HG02852 (cell line): ENCODE measurements at regions not wholly inside any gene's neighbourhood (a gene's known extent, or its start where the extent isn't known, plus 50 kb on each side); places are given as distances from the start of the nearest gene placed in this dataset.
"Not testable (repeated sequence)": the region's sequence is repeated elsewhere in the genome, so short reads cannot be mapped to it uniquely, and the experiment has no call there.

Experiments used
- ATAC-seq: cut with Tn5 transposase; IDR thresholded peaks from one replicate; pipeline ENCODE4 v1.9.1; 2021; ENCODE audit warnings: mild to moderate bottlenecking, moderate library complexity; ENCODE audit not compliant: unreplicated experiment

DNA sequence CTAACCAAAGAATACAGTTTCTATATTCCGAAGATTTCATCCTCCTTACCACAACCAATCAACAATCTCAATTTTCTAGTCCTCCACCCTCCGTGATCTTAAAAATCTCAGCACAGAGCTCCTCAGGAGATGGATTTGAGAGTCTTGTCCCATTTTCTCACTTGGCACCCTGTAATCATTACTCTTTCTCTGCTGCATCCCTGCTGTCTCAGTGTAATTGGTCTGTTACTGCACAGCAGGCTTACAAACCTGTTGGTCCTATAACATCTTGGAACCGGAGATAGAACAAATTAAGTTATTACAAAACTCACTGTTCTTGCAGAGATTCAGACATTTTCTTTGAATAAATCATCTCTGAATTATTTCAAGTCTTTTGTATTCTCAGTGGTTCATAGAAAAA is 1227.2 kb downstream of the JRKL start:
- no peak for ATAC-seq

DNA sequence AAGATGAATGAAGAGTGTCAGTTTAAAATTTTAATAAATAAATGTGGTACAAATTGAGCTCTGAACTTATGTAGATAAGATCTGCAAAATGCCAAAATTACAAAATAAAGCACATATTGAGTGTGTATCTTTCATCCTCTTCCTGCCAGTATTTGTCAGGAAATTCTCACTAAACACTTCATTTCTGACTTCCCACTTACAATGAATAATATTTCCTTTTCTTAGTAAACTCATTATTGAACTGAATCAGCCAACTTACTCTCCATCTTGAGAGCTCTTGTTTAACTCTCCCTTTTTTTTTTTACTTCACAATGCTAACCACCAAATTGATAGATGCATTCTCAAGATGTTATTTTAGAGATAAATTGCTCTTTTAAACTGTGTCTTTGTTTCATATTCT is 1230.2 kb downstream of the JRKL start:
- no peak for ATAC-seq

DNA sequence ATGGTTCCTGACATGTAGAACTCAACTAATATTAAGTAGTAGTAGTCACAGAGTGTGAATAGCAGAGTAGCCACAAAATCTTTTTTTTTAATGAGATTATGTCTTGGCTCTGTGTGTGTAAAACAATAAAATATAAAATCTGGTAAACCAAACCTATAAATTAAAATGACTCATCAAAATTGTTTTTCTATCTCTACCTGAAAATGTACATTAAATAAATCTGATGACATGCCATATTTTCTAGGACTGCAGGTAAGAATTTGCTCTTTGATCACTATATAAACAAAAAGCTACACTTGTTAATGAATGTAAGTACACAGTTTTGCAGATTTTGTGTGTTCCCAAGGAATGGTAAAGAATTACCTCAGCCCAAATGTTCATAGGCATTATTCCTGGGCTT is 1231.5 kb downstream of the JRKL start:
- no peak for ATAC-seq

DNA sequence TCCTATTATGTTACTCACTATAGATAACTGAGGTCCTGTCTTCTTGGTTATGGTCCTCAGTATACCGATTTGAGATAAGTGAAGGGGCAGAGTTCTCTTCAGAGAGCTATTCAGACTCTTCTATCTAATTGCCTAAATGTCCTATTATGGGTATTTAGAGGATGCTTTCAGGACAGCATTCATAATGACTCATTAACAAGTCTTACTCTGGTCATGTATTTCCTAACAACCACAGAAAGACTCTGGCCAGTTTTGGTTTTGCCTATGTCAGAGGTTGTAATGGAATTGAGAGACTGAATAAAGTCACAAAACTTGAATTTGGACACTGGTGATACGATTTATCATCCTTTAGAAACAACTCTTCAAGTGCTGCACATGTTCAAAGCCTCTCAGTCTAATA is 1233.0 kb downstream of the JRKL start:
- no peak for ATAC-seq

DNA sequence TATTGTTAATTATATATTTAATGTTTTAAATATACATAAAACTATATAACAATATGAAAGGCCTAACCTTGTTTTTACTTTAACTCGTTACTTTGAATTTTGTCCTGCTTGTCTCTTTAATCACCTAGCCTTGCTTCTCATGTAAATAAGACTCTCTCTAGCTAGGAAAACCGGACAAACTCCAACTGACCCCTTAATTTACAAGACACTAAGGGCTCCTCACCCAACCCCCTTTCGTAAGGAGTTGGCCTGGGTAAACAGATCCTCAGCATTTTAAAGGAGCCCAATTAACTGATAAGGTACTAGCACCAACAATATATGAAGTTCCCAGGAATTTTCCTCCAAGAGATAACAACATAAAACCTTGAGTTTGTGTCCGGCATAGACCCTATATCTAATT is 1246.9 kb downstream of the JRKL start:
- ATAC-seq: not testable (repeated sequence)

DNA sequence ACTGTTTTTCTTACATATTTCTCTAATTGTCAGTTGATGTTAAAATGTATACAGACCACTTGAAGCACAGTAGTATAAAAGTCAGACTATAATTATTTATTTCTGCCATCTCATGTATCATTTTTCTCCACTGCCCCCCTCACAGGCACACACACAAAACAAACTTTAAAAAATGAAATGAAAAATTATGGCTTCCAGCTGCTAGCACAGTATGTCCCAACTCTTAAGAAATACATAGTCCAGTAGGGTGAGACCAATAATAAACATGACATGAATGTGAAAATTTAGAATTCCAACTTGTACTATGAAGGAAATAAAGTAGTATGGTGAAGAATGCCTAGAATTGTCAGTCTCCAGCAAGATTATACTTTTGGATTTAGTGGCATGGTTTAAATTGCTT is 1247.9 kb downstream of the JRKL start:
- ATAC-seq: no peak

DNA sequence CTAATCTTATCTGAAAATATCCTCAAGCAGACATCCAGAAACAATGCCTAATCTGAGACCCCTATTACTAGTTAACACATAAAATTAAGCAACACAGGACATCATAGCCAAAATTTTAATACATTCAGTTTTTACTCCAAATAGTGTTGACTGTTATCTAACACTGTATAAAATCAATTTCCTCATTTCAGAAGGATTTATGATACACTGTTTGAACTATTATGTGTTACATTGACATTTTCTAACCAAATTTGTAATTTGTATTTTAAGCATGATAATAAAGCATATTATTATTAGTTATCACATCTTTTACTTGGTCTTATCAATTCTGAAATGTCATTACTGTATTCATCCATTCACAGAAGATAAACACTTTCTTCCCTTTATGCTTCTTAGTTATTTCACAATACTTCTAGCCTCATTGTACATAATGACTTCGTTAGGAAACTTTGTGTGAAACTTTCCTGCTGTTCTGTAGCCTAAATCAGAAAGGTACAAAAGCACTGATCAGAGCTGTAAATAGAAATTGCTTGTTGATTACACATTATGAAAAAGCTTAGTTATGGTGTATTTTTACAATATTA is 1248.9 kb downstream of the JRKL start:
- no peak for ATAC-seq

DNA sequence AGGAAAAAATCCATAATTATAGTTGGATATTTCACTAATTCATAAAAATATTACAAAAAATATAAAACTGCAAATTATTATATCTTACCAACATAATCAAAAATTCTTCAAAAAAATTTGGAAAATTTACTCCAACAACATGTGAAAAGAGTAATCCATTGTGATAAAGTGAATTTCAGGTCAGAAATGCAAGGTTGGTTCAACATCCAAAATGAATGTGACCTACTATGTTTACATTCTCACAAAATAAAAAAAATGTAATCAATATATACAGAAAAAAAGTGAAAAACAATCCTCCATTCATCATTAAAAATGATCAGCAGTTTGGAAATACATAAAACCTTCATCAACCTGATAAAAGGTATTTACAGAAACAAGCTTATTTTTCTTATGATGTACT is 1252.2 kb downstream of the JRKL start:
- ATAC-seq: no peak

DNA sequence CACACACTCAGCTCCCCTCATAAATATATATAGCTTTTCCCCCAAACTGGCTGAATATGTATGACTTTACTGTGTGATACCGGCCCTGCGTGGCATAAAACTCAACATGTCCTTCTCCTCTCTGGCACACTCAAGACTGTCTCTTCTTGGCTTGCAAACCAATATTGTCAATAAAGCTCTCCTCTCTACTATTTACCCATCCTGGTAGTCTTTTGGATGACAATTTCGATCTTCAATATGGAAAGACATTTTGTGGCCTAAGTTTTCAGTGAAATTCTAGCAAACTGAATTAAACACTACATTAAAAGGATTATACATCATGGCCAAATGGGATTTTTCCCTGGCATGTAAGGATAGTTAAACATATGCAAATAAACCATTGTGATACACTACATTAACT is 1255.9 kb downstream of the JRKL start:
- no peak for ATAC-seq

DNA sequence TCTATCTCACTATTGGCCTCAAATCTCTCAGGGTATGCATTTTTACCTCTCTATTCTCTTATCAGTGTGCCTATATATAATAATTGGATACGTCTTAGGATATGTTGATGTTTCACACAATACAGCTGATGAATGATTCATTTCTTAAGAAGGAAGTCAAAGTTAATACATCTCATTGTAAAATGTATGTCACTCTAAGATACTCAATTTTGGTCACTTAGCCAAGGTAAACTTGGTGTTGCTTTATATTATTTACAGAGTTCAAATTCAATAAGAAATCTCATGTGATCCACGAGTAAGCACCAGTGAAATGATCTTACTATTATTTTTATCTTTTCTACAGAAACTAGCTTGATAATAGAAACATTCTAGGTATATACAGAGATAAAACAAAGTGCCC is 1266.5 kb downstream of the JRKL start:
- ATAC-seq: no peak

DNA sequence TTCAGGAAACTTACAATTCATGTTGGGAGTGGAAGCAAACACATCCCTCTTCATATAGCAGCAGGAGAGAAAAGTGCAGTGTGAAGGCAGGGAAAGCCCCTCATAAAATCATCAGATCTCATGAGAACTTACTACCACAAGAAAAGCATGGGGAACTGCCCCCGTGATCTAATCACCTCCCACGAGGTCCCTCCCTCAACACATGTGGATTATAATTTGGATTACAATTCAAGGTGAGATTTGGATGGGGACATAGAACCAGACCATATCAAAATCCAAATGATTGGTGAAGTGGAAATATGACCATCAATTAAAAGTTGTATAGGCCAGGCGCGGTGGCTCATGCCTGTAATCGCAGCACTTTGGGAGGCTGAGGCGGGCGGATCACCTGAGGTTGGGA is 1268.0 kb downstream of the JRKL start:
- ATAC-seq: no peak

DNA sequence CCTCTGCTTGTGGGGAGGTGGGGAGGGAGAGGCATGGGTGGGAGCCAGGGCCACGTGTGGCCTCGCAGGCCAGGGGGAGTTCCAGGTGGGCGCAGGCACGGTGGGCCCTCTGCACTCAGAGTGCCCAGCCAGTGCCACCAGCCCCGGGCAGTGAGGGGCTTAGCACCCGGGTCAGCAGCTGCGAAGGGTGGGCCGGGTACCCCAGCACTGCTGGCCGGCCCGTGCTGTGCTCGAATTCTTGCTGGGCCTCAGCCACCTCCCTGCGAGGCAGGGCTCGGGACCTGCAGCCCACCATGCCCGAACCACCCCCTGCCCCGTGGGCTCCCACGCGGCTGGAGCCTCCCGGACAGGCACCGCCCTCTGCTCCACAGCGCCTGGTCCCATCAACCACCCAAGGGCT is 1277.2 kb downstream of the JRKL start:
- no peak for ATAC-seq

DNA sequence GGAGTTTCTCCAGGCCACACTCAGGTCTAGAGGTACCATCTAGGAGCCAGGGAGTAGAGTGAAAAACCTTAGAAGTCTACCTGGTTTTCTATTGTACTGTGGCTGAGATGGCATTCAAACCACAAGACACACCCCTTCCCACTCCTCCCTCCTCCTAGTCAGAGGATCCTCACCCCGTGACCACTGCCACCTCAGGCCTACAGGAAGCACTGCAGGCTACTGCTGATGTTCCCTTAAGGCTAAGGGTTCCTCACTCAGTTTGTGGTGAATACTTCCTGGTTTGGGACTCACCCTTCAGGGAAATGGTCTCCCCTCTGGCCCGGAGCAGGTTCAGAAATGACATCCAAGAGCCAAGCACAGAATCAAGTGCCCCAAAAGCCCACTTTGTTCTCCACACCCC is 1293.9 kb downstream of the JRKL start:
- ATAC-seq: no peak

DNA sequence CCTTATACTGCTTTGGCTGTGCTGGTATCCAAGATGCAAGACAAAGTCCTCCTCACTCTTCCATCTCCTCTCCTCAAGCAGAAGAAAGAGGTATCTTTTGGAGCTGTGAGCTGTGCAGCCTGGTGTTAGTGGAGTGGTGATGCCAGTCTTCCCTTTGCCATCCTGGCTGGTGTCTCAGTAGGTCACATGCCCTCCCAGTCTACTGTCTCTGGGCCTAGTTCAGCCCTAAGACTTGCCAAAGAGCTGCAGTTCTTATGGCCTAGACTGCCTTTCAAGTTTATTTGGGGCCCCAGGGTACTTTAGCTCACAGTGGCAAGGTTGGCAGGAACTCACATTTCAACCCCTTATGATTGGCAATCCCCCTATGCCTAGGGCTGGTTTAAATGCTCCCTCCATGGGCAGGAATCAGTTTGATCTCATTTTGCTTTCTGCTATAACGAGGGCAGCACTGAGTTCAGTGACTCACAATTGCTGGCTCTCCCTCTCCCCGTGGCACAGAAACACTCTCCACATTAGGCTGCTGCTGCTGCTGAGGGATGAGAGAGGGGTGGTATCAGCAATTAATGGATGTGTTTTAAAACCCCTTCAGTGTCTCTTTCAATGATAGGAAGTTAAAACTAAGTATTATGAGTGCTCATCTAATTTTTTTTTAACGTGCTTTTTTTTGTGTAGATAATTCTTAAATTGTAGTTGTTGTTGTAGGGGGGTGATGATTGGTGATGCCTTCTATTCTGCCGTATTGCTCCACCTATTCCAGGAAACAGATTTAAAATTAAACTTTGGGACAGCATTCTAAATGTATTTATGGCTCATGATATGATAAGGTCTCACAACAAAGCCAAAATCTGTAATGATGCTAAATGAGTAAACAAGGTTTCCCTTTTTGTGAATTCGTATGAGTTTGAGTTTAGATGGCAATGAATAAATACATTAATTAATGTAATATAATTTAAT is 1295.0 kb downstream of the JRKL start:
- ATAC-seq: no peak

DNA sequence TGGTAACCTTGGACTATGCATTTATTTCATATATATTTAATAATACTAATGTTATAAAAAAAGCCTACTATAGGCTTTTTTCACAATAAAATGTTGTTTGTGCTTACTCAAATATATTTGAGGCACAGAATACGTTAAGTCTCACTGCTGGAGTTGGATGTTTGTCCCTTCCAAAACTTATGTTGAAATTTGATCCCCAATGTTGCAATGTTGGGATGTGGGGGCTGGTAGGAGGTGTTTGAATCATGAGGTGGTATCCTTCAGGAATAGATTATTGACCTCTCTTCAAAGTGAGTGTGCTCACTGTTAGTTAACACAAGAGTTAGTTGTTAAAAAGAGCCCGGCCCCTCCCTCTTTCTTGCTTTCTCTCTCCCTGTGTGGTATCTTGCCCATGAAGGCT is 1295.9 kb downstream of the JRKL start:
- no peak for ATAC-seq

DNA sequence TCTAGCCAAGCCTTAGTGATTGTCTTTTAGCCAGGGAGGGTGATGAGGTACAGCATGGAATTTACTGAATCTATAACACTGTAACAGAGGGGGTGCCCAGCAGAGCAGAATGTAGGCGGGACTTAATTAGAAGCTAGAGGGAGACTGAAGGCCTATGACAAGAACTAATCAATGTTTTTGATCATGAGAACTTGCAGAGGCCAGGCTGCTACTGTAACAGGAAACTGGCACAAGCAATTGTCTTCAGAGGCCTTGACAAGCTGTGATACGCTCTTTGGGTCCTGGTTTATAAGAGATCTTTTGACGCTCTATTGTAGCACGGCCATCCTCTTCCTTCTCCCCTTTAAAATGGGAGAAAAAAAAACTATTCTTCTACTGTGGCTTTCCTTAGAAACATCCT is 1297.3 kb downstream of the JRKL start:
- ATAC-seq: no peak

DNA sequence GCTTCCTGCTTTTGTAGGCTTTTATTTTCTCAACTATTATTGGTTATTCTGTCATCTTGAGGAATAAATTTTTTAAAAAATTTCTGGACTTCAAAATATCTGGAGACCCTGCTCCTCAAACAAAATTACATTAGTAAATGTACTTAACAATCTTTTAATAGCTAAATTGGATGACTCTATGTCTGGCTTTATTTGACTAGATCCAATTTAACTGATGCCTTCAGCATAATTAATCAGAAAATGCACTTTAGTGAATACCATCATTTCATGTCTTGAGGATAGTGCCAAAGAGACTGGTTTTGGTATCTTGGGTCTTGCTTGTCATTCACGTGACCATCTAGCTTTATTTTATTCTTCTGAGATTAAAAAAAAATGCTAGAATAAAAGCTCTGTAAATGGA is 1301.2 kb downstream of the JRKL start:
- ATAC-seq: no peak

DNA sequence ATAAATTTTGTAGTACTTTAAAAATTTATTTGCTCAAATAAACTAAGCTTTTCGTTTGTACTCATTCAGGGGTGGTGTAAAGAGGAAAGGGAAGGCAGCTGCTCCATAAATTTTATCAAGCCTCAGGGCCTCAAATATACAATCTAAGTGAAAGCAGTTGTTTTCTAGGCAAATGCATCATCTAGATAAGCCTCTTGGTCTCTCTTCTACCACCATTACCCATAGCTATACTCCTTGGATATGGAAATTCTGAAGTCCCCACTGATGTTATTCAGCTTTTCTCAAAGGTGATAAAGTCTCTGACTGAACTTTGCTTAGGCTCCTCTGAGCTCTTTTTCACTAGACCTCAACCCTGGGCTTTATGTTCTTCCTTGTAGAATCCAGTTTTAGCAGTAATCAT is 1313.1 kb downstream of the JRKL start:
- no peak for ATAC-seq

DNA sequence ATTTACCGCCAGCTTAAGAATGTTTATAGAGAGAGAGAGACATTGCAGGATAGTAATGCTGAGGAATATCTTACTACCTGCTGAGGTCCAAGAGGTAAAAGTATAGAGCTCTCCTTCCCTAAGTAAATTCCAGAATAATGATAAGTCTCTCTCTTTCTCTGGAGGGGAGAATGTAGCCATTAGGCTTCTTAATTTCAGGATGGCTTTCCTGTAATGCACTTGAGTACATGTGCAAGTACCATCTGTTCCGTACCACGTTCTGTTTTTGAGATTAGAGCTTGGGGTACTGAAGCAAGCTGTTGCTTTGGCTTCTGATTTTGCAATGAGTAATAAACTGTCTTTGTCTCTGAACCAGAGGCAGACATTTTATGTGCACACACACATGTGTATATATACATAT is 1314.0 kb downstream of the JRKL start:
- ATAC-seq: no peak

DNA sequence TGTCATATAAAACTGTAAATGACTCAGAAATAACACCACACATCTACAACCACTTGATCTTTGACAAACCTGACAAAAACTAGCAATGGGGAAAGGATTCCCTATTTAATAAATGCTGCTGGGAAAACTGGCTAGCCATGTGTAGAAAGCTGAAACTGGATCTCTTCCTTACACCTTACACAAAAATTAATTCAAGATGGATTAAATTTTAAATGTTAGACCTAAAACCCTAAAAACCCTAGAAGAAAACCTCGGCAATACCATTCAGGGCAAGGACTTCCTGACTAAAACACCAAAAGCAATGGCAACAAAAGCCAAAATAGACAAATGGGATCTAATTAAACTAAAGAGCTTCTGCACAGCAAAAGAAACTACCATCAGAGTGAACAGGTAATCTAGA is 1315.3 kb upstream of the CNTN5 start:
- ATAC-seq: not testable (repeated sequence)

DNA sequence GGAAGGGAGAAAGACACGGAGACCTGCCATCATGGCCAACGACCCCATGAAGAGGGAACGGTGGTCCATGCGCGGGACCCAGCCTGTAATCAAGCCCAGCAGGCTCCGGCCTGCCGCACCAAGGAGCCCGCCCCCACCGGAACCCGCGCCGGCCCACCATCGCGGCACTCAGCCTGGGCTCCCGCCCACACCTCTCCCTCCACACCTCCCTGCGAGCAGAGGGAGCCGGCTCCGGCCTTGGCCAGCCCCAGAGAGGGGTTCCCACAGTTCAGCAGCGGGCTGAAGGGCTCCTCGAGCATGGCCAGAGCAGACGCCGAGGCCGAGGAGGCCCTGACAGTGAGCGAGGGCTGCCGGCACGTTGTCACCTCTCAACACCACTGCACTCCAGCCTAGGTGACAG is 1302.8 kb upstream of the CNTN5 start:
- no peak for ATAC-seq

DNA sequence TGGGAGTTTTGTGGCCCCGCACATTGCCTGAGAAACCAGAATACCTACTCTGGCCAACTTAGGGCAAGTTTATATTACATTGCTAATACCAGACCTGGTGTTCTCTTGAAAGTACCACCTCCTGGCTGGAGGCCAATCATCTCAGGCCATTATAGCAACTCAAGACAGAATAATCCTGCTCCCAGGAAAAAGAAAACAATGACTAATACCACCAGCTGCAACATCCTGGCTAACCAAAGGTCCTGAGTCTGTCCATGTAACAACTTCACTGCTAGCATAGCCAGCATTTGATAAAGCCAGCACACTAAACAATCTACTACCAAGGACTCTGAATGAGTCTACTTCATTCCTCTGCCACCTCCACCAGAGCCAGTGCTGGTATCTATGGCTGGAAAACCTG is 1298.7 kb upstream of the CNTN5 start:
- no peak for ATAC-seq

DNA sequence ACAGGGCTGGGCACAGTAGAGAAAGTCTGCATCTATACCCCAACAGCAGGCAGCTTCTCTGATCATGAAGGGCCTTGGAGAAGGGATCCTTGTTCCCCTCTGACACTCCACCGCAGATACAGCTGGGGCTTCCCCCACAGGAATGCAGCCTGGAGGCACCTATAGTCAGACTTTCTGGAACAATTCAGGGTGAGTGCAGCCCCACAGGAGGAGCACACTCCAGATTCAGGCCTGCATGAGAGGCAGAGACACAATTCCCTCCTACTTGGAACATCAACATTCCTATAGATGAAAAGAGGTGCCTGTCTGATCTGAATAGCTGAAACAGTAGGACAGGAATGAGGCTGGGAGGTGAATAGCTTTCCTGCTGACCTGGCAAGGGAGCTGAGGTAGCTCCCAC is 1298.0 kb upstream of the CNTN5 start:
- ATAC-seq: no peak
